SK-N-SH (cell line): ENCODE measurements at regions not wholly inside any gene's neighbourhood (a gene's known extent, or its start where the extent isn't known, plus 50 kb on each side); places are given as distances from the start of the nearest gene placed in this dataset.

ENCODE experiments used
- MAX ChIP-seq: IDR thresholded peaks from 2 replicates; pipeline ENCODE4 v1.4.0; 2012; ENCODE audit warnings: low read depth
- SIN3A ChIP-seq: IDR thresholded peaks from 2 replicates; pipeline ENCODE4 v1.6.1; 2012; ENCODE audit warnings: low read depth, mild to moderate bottlenecking, low read length, moderate library complexity, borderline replicate concordance
- TCF12 ChIP-seq: IDR thresholded peaks from 2 replicates; pipeline ENCODE4 v1.4.0; 2012
- TF ChIP-seq, protein P1 (sequence below): fragments of 200-600 bp; sonication (generic); IDR thresholded peaks from 2 replicates; pipeline ENCODE4 v1.6.1; 2017; ENCODE audit warnings: antibody characterized with exemption, mild to moderate bottlenecking, moderate library complexity

DNA sequence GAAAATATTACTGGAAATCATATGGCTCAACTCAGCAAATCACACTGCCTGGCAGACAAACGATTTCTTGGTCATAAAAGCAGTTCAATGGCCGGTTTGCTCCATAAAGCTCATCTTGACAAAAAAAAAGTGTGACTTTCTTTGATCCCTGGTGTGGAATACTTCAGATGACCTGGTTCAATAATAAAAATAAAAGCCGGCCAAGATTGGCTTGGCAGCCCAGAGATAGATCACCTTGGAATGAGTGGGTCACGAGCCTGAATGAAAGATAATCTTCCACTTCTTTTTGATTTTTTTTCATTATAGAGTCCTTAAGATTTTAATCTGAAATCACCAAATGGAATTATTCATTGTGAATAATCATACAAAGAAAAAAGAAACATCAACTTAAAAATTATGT, 445.3 kb upstream of the CITED2 start:
- TF ChIP-seq, protein P1, sequence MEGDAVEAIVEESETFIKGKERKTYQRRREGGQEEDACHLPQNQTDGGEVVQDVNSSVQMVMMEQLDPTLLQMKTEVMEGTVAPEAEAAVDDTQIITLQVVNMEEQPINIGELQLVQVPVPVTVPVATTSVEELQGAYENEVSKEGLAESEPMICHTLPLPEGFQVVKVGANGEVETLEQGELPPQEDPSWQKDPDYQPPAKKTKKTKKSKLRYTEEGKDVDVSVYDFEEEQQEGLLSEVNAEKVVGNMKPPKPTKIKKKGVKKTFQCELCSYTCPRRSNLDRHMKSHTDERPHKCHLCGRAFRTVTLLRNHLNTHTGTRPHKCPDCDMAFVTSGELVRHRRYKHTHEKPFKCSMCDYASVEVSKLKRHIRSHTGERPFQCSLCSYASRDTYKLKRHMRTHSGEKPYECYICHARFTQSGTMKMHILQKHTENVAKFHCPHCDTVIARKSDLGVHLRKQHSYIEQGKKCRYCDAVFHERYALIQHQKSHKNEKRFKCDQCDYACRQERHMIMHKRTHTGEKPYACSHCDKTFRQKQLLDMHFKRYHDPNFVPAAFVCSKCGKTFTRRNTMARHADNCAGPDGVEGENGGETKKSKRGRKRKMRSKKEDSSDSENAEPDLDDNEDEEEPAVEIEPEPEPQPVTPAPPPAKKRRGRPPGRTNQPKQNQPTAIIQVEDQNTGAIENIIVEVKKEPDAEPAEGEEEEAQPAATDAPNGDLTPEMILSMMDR = no peak
- TF ChIP-seq TCF12 (no peak), SIN3A (no peak), MAX (no peak)
